C4-2B (cell line): ENCODE measurements at regions not wholly inside any gene's neighbourhood (a gene's known extent, or its start where the extent isn't known, plus 50 kb on each side); places are given as distances from the start of the nearest gene placed in this dataset.

Source experiments
- CTCF ChIP-seq: fragments of 450-650 bp; conservative IDR thresholded peaks from 2 replicates; pipeline ENCODE4 v1.5.1; 2017; ENCODE audit warnings: mild to moderate bottlenecking
- ZFX ChIP-seq: fragments of 450-650 bp; IDR thresholded peaks from 2 replicates; pipeline ENCODE4 v1.6.1; 2017

DNA sequence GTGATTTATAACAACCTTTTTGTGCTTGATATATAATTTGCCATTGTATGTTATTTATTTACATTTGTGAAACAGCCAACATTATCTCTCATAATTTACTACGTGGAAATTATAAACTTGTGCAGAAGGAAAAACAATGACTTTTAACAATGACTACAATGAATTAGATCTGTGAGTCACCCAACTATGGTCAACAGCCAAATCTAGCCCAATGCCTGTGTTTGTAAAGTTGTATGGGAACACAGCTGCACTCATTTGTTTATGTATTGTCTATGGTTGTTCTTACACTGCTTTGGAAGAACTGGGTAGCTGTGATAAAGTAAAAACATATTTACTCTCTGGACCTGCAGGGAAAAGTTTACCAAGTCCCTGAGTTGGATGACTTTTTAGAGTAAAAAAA is 110.4 kb downstream of the OTOL1 start:
- TF ChIP-seq CTCF (no peak), ZFX (no peak)
